ENCODE measurements at regions not wholly inside any gene's neighbourhood (a gene's known extent, or its start where the extent isn't known, plus 50 kb on each side); places are given as distances from the start of the nearest gene placed in this dataset.

DNA sequence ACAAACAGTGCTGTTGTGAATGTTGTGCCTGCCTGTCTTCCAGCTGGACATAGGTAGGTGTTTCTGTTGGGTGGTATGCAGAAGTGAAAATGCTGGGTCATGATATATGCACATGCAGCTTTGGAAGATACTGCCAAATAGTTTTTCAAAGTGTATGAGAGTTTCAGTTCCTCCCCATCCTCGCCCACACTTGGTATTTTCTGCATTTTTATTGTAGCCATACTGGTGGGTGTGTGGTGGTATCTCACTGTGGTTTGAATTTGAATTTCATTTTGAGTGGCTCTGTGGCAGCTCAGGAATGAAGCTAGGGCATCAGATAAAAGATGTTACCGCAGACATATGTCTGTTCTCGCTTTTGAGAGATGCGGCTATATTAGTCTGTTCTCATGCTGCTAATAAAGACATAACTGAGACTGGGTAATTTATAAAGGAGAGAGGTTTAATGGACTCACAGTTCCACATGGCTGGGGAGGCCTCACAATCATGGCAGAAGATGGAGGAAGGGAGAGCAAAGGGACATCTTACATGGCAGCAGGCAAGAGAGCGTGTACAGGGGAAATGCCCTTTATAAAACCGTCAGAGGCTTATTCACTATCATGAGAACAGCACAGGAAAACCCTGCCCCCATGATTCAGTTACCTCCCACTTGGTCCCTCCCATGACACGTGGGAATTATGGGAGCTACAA, 183.1 kb downstream of the CAND1 start:
- TF ChIP-seq, protein P1, sequence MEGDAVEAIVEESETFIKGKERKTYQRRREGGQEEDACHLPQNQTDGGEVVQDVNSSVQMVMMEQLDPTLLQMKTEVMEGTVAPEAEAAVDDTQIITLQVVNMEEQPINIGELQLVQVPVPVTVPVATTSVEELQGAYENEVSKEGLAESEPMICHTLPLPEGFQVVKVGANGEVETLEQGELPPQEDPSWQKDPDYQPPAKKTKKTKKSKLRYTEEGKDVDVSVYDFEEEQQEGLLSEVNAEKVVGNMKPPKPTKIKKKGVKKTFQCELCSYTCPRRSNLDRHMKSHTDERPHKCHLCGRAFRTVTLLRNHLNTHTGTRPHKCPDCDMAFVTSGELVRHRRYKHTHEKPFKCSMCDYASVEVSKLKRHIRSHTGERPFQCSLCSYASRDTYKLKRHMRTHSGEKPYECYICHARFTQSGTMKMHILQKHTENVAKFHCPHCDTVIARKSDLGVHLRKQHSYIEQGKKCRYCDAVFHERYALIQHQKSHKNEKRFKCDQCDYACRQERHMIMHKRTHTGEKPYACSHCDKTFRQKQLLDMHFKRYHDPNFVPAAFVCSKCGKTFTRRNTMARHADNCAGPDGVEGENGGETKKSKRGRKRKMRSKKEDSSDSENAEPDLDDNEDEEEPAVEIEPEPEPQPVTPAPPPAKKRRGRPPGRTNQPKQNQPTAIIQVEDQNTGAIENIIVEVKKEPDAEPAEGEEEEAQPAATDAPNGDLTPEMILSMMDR (IDR thresholded peaks at IDR 0.05): no peak
- no peak for TF ChIP-seq POLR2AphosphoS5 (IDR thresholded peaks at IDR 0.05; ENCODE audit: insufficient read depth in 1 of 2, low read depth in 1 of 2)
